ENCODE measurements at regions not wholly inside any gene's neighbourhood (a gene's known extent, or its start where the extent isn't known, plus 50 kb on each side); places are given as distances from the start of the nearest gene placed in this dataset.
A peak's percentile ranks its signal among the peaks of the same experiment; 100 is the strongest.

DNA sequence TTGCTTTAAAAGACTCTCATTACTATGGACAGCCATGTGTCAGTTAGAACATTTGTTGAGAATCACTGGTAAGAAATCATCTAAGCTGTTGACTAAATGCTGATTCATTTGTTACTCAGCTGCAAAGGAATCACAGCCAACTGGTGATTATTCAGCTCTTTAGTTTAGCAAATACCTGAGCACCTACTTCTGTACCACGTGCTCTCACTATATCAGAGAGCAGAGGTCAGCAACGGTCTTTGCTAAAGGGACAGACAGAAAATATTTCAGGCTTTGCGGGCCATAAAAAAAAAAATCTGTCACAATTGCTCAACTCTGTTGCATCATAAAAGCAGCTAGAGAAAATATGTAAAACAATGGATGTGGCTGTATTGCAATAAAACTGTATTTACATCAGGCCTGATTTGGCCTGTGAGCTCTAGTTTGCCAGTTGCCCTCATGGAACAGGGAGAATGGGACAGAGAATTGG, 377.6 kb downstream of the DNAH5 start:
- DNase-seq: peak; percentile 95

DNA sequence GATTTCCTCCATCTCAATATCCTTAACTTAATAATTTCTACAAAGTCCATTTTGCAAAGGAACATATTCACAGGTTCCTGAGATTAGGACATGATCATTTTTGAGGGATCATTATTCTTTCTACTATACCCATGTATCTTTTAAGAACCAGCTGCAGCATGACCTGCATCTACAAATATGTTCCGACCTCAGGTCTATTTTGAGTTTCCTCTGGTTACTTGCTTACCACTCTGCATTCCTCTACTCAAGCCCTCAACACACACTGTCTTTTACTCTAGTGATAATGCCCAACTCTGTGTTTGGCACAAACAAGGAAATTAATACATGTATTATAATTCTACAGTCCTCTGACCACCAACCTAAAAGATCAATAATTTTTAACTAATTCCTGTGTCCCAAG, 386.1 kb downstream of the DNAH5 start:
- DNase-seq: no peak

DNA sequence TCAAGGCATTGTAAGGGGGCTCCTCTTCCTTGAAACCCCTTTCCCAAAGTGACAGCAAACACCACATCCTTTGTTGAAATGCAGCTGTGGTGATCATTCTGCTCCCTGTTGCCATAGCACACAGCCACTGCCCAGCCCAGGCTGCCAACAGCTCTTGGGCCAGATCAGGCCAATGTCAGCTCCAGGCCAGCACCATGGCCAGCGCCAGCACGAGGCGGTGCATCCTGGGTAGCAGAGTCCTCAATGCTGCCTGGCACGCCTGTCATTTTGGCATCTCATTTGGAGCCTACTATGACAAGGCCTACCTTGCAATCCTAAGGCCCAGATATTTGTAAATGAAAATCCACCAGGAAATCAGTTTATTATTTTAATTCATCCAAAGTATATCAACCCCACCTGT, 390.6 kb downstream of the DNAH5 start:
- peak; percentile 22 for DNase-seq

DNA sequence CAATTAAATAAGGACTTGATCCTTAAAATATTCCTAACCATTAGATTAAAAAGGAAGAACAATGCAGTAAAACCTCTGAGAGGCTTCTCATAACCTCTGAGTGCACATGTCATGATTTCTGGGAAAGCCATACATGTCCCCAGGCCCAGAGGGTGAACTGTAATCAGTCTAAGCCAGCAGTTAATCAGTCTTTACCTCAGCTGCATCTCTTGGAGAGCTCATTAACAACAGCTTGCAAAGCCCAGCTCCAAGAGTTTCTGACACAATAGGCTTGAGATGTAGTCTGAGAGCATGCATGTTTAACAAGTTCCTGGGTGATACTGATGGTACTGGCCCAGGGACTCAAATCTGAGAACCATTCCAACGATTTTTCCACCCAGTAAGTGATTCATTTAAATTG, 392.1 kb downstream of the DNAH5 start:
- no peak for DNase-seq

DNA sequence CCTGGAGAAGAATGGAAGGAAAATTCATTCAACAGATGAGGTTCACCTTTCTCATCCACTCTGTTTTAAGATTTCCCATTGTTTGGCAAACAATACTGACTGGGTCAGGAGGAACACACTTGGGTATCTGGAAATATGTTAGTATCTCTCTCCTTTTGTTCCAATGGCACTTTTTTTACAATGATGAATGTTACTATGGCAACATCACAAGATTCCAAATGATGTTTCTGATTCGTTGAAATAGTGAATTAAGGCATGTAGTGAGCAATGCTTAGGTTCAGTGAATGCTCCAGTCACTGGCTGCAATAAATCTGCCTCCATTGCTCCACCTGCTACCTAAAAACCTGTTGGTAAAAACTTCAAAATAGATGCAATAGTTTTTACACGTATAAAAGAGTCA, 392.8 kb downstream of the DNAH5 start:
- no peak for DNase-seq

DNA sequence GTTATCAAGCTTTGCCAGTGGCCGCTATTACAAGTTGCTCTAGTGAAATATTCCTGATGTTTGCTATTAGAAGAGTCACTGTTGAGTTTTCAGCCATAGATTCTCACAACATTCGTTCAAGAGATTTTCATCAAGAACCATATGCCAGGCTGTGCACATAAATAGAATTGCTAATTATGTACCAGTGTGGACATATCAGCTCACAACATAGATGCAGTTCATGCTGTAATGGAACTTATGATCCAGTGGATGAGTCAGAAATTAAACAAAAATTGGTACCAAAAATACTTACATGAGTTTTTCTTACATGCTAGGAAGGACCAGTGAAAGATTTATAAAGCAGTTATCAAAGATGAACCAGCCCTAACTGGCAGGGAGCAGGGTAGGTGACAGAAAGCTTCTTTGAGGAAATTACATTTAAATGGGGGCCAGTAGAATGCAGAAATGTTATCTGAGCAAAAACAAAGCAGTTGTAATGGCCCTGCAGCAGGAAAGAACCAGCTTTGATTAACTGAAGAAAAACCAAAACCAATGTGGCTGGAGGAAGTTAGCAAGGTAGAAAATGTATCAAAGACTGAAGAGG, 404.2 kb downstream of the DNAH5 start:
- DNase-seq: no peak

DNA sequence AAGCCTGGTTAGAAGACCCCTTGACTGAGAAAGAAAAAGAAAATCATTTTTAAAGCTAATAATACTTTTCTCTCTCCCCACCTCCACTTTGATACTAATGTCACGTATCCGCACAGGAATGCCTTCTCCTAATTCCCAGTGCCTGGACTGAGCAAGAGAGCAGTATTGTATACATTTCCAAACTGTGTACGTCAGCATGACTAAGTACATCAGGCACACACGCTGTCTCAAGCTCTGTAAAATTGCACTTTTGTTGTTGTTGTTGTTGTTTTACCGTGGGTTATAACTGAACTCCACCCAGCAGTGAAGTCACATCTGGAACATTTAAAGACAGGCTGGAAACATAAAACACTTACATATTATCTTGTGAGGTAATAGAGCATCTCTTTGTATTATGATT, 407.6 kb downstream of the DNAH5 start:
- DNase-seq: peak; percentile 11

DNA sequence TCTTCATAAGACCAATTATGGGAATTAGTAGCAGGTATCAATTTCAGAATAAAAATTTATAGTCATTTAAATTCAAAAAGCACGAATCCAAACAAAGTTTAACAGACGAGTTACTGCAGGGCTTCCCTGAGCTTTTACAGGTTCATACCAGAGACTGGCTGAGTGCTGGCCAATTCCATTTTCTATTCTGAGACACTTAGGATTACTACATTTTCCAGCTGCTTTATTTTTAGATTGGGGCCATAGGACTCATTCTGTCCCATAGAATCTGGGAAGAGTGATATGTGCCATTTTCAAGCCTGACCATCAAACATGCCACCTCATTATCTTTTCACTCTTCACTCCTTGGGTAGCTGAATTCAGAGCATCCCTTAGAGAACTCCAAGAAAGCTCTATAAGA, 410.7 kb downstream of the DNAH5 start:
- no peak for DNase-seq

DNA sequence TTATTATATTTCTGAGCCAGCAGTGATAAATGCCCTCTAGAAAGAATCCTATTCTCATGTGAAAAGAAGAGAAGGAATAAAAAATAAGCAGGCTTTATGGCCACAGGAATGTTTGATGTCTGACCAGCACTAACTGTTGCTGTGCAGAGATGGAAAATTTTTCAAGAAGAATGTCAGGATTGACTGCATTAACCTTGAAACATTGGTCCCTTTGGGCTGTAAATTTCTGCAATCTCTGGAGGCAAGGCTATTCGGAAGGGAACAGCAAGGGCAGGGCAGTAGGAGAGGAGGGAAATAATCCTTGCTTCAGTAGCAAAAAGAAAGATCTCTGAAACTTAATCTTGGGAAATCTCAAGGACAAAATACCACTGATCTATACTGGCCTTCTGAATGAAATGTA, 415.2 kb downstream of the DNAH5 start:
- peak; percentile 22 for DNase-seq

DNA sequence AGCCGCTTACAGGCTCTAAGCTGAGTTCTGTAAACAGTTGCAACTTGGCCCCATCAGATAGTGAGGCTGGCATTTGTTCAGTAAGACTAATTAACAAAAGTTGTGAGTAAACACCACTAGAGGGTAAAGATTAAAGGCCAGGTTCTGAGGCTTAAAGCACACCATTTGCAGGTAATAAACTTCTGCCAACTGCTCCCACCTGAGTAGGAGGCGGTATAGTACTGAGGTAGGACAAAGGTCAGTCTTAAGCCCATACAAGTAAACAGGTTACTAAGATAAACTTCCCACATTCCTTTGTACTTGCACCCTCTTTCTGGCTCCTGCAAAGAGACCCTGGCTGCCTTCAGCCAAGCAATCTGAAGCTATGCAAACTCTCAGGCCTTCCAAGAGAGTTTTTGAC, 419.6 kb downstream of the DNAH5 start:
- DNase-seq: no peak

DNA sequence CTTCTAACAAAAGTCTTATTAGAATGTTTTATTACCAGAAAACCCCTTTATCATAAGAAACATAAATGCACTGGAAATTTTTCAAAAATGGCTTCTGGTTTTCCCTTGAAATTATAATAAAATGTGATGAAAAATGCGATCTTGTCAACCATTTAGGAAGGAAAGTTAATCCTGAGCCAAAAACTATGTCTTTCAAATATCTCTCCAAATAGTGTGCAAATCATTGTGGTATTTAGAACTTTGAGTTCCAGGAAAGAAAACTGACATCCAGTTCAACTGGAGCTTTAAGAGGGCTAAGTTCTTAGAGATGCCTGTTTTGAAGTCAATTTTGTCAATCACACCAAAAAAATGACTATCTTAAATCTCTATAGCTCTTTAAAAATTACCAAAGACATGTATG, 425.4 kb downstream of the DNAH5 start:
- DNase-seq: no peak

DNA sequence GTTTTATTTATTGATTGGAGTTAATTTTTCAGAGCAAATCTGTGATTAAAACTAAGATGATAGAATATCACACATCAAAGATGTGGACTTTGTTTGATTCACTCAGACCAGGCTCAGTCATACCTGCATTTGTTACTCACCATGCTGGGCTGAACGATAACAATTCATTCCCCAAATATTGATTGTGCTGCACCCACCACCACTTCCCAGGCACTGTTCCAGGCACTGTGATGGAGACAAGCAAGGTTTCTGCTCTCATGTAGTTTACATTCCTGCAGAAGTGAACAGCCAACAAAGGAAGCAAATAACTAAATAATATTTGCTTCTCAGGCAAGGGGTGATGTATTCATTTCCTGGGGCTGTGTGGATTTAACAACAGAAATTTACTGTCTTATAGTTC, 428.3 kb downstream of the DNAH5 start:
- DNase-seq: no peak

DNA sequence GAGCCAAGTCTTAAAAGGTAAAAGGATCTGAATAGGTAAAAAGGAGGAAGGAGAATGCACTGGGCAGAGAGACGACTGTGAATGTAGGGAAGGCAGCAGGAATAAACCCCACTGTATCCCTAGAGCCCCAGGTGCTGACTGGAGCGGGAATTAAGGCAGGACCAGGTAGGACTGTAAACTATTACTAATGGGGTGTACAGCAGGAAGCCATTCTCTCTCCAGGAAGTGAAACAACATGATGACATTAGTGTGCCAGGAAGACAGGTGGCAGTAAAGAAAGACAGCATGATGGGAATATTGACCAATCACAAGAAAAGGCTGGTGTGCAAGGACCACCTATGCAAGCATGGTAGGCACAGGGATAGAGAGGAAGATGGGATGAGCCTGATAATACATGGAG, 433.0 kb downstream of the DNAH5 start:
- DNase-seq: no peak

DNA sequence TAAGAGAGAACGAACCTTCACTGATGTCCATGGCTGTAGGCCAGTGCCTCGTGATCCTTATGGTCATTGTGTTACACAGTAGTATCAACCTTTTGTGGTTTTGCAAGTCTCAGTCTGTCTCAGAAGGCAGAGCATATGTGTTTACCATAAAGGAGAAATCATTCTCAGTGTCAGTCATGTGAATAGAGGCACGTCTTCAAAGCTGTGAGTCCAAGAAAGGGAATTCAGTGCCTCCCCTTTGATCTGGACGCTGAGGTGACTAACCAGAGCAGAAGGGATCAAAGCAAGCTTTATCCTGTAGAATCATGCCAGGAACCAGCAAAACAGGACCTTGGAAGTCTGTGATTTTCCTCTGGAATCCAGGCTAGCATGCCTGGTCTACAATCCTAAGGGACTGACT, 433.9 kb downstream of the DNAH5 start:
- no peak for DNase-seq

DNA sequence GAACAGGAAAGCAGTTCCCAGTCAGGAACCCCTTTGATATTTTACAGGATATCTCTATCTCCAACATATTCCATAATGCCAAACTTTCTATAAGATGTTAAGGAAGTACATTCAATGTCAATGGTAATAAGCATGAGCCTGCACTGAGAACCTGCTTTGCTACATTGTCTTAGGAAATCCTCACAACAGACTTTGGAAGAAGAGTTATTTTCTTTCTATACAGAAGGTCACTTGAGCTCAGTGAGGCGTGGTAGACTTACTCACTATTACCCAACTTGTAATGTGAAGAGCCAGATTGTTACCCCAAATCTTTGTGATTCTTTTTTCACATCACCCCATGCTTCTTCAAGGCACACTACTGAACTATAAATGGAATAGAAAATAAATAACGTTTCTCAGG, 435.9 kb downstream of the DNAH5 start:
- DNase-seq: no peak

DNA sequence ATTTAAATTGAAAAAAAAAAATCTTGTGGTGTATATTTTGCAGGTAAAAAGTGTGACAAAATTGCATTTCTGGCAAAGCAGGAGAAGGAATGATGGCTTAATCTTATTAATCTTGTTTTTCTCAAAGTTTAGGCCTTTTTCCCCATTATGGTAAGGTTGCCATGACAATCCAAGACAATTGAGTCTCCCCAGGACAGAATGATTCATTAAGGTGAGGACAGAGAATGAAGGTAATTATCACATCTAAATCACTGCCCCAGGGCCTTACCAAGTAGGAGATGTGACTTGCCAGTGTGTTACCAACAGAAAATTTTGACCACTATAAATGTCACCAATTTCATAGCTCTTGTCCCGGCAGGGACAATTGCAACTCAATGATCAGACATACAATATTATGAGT, 439.2 kb downstream of the DNAH5 start:
- DNase-seq: no peak

DNA sequence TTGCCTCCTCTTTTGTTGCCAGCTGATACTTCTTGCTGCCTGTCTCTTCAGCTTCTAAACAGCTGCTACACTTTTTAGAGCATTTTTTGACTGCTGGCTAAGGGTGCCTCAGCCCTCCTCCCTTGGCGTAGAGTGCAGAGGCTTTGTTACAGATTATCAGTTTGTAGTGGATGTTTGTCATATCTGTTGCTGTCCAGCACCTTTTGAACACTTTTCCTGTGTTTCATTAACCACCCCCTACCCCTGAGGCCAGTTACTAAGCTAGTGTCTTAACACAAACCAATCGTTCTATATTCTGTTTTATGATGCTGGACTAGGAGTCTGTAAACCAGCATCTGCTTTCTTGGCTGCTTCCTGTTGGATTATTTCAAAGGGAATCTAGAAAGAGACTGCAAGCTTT, 441.5 kb downstream of the DNAH5 start:
- no peak for DNase-seq

DNA sequence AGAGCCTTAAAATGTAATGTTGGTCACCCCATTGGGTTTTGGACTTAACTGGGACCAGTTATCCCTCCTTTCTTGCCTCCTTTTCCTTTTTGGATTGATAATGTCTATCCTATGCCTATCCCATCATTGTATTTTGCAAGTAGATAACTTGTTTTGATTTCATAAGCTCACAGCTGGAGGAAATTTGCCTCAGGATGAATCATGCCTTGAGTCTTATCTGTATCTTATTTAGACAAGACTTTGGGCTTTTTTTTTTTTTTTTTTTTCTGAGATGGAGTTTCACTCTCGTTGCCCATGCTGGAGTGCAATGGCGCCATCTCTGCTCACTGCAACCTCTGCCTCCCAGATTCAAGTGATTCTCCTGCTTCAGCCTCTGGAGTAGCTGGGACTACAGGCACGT, 443.3 kb downstream of the DNAH5 start:
- DNase-seq: peak; percentile 11

DNA sequence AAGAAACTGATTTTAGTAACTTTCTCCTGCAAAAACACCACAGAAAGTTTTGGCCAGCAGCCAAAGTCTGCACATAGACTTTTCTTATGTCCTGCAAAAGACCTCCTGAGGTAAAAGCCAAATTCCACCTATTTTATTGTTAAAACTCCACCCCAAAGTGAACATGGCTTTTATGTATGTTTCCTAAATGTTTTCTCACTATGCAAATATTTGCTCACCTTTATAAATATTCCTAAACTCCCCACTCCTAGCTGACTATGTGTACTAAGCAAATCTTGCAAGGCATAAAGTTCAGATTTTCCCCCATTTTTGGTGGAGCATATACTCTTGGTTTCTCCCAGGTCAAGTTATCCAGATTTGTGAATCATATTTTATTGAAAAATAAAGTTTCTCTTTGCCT, 446.2 kb downstream of the DNAH5 start:
- no peak for DNase-seq

DNA sequence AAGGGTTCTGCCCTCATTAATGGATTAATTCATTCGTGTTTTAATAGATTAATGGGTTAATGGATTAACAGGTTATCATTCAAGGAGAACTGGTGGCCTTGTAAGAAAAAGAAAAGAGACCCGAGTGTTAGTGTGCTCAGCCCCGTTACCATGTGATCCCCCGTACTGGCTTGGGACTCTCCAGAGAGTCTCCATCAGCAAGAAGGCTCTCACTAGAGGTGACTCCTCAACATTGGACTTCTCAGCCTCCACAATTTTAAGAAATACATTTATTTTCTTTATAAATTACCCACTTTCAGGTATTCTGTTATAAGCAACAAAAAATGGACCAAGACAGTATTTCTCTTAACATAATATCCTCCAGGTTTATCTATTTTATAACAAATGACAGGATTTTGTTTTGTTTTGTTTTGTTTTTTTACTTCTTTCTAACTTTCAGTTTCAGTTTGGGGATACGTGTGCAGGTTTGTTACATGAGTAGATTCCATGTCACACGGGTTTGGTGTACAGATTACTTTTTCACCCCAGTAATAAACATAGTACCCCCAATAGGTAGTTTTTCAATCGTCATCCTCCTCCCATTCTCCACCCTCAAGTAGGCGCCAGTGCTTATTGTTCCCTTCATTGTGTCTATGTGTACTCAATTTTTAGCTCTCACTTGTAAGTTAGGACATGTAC, 456.1 kb downstream of the DNAH5 start:
- no peak for DNase-seq

DNA sequence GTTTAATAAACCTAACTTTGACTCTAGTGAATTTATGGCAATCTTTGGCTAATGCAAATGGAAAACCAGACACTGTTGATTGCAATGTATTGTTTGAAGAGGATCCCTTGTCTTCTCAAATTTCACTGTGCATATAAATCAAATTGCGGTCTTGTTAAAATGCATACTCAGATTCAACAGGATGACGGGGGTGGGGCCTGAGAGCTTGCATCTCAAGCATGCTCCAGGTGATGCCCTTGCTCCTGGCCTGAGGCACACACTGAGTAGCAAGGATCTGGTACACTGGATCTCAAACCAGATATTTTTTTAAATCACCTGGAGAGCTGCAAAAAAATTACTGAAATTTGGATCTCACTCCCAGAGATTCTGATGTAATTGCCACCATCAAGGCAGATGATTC, 463.7 kb downstream of the DNAH5 start:
- no peak for DNase-seq

DNA sequence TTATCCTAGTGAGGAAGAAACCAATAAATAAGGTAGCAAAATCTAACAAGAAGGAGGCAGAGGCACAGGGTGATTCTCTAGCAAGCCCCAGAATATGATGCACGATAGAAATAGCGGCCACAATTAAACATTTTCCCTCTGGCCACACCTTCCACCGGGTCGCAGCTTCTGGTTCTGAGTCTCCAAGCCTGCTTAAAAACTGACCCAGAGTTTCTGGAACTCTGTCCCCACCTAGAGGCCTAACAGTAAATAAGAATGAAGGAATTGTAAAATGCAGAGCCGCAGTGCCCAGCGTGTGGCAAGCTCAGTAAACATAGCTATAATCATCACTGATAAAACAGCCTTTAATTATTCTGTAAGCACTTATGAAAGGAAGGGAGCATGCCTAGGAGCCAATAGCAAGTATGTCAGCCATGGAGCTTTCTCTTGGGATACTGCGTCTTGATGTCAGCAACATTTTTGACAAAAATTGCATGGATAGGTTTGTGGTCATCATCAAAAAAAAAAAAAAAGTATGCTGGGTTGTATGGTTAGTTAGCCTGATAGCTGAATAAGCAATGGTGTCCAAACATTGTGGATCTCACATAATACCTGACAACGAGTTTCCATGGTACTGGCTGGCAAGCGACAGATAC, 465.5 kb downstream of the DNAH5 start:
- DNase-seq: peak; percentile 32

DNA sequence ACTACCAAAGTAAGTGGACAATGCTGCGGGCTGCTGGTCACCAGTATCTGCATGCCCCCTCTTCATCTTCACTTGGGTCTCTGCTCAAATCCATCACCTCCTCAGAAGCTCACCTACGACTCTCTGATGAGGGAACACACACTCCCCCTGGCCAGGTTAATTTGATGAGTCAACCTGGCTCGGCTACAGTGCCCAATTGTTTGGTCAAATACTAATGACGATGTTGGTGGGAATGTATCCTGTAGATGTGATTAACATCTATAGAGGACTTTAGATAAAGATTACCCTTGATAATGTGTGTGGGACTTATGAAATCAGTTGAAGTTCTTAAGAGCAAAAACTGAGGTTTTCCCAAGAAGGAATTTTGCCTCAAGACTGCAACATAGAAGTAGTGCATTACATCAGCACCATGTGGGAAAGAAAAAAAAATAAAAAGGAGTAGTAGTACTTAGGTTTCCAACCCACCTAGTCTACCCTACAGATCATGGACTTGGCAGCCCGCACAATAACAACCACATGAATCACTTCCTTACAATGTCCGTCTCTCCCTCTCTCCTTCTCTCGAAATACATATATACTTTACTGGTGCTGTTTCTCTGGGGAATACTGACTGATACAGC, 467.3 kb downstream of the DNAH5 start:
- DNase-seq: peak; percentile 90

DNA sequence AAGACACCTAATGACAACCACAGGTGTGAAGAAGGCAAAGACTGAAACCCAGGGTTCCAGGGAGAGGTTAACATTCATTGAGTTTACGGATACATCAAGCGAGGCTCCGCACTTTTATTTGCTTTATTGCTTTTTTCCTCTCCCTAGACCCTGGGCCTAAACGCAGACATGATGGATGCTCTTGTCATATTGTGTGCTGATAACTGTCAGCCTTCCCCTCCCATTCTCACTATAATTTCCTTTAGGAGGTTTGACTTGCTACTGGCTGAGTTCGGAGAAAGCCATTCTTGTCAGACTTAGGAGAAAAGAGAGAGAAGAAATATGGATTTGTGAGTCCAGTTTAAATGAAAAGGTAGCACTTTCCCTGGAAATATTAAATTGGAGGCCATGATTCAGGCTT, 471.6 kb downstream of the DNAH5 start:
- no peak for DNase-seq
